ENCODE measurements at regions not wholly inside any gene's neighbourhood (a gene's known extent, or its start where the extent isn't known, plus 50 kb on each side); places are given as distances from the start of the nearest gene placed in this dataset.

- TF ChIP-seq EZH2phosphoT487 (IDR thresholded peaks at IDR 0.05; ENCODE audit: borderline replicate concordance, low read depth) (no peak), RCOR1 (IDR thresholded peaks at IDR 0.05; ENCODE audit: low read length) (no peak)
These were observed 67.7 kb upstream of the PPARA start for GRCh38 chr22:46082633-46083032.
